HepG2 (cell line): ENCODE measurements at regions not wholly inside any gene's neighbourhood (a gene's known extent, or its start where the extent isn't known, plus 50 kb on each side); places are given as distances from the start of the nearest gene placed in this dataset.

Experiments used
- ATF5 ChIP-seq: sonication (generic); formaldehyde crosslinking; IDR thresholded peaks from 2 replicates; pipeline ENCODE4 v1.4.0; 2020; ENCODE audit warnings: mild to moderate bottlenecking, low read depth, missing genetic modification reagents
- CEBPB ChIP-seq: IDR thresholded peaks from 2 replicates; pipeline ENCODE4 v1.6.1; 2011; ENCODE audit warnings: low read depth, low read length, improper control_type of control experiment, borderline replicate concordance
- CEBPG ChIP-seq: IDR thresholded peaks from 2 replicates; pipeline ENCODE4 v1.6.1; 2016
- FOXO4 ChIP-seq: sonication (generic); formaldehyde crosslinking; conservative IDR thresholded peaks from 2 replicates; pipeline ENCODE4 v1.8.1; 2023; ENCODE audit warnings: missing genetic modification reagents
- MED1 ChIP-seq: sonication (generic); formaldehyde crosslinking; IDR thresholded peaks from 2 replicates; pipeline ENCODE4 v1.4.0; 2020; ENCODE audit warnings: missing genetic modification reagents
- NFYC ChIP-seq: IDR thresholded peaks from 2 replicates; pipeline ENCODE4 v1.6.1; 2016; ENCODE audit warnings: missing genetic modification reagents, missing compliant biosample characterization
- PHF8 ChIP-seq: sonication (generic); formaldehyde crosslinking; IDR thresholded peaks from 2 replicates; pipeline ENCODE4 v1.5.0; 2020; ENCODE audit warnings: missing genetic modification reagents
- SIN3B ChIP-seq: fragments of 150-350 bp; IDR thresholded peaks from 2 replicates; pipeline ENCODE4 v1.6.1; 2014; ENCODE audit warnings: low read length
- SRSF1 ChIP-seq: fragments of 200-400 bp; formaldehyde crosslinking; optimal IDR thresholded peaks from 2 replicates; pipeline ENCODE3; 2017; ENCODE audit warnings: mild to moderate bottlenecking, low read depth, low read length, moderate library complexity
- TARDBP ChIP-seq: sonication (generic); formaldehyde crosslinking; IDR thresholded peaks from 2 replicates; pipeline ENCODE4 v1.8.0; 2022; ENCODE audit warnings: mild to moderate bottlenecking, missing genetic modification reagents
- TP53 ChIP-seq: sonication (generic); formaldehyde crosslinking; conservative IDR thresholded peaks from 2 replicates; pipeline ENCODE4 v1.4.0; 2020; ENCODE audit warnings: missing genetic modification reagents
- ZBTB25 ChIP-seq: IDR thresholded peaks from 2 replicates; pipeline ENCODE4 v1.6.1; 2018; ENCODE audit warnings: missing genetic modification reagents
- ZBTB43 ChIP-seq: sonication (generic); formaldehyde crosslinking; conservative IDR thresholded peaks from 2 replicates; pipeline ENCODE4 v1.4.0; 2020; ENCODE audit warnings: missing genetic modification reagents
- ZNF335 ChIP-seq: sonication (generic); formaldehyde crosslinking; IDR thresholded peaks from 2 replicates; pipeline ENCODE4 v1.4.0; 2020; ENCODE audit warnings: missing genetic modification reagents
- ZNF362 ChIP-seq: sonication (generic); formaldehyde crosslinking; IDR thresholded peaks from 2 replicates; pipeline ENCODE4 v1.4.0; 2020; ENCODE audit warnings: missing genetic modification reagents, mild to moderate bottlenecking, borderline replicate concordance
- ZNF883 ChIP-seq: sonication (generic); formaldehyde crosslinking; IDR thresholded peaks from 2 replicates; pipeline ENCODE4 v1.5.1; 2020; ENCODE audit warnings: mild to moderate bottlenecking, missing genetic modification reagents; ENCODE audit errors: not compliant biosample characterization
- ZXDC ChIP-seq: sonication (generic); formaldehyde crosslinking; IDR thresholded peaks from 2 replicates; pipeline ENCODE4 v1.5.0; 2020; ENCODE audit warnings: mild to moderate bottlenecking, missing genetic modification reagents

- TF ChIP-seq FOXO4 (CRISPR knock-in tag) (0 out of 2 replicates have a peak, but pooled peaks have one; percentile 73), PHF8 (peak; percentile 54), ATF5 (CRISPR knock-in tag) (no peak), ZXDC (0 out of 2 replicates have a peak, but pooled peaks have one; percentile 63), CEBPB (peak; percentile 100), ZNF335 (CRISPR knock-in tag) (peak; percentile 37), MED1 (CRISPR knock-in tag) (peak; percentile 94), ZNF362 (CRISPR knock-in tag) (no peak; the same call in 1 of the 2 replicates), NFYC (CRISPR knock-in tag) (peak; percentile 62), SIN3B (no peak), TARDBP (peak; percentile 76; the same call in 1 of the 2 replicates), ZNF883 (CRISPR knock-in tag) (peak; percentile 51), SRSF1 (no peak), ZBTB43 (CRISPR knock-in tag) (peak; percentile 91), TP53 (CRISPR knock-in tag) (no peak; the same call in 1 of the 2 replicates), ZBTB25 (peak; percentile 68), CEBPG (CRISPR knock-in tag) (peak; percentile 99)
Observed at GRCh38 chr6:1227935-1228753, 83.8 kb upstream of the FOXQ1 start (continued).
